ENCODE measurements at regions not wholly inside any gene's neighbourhood (a gene's known extent, or its start where the extent isn't known, plus 50 kb on each side); places are given as distances from the start of the nearest gene placed in this dataset.

- TF ChIP-seq, protein P1, sequence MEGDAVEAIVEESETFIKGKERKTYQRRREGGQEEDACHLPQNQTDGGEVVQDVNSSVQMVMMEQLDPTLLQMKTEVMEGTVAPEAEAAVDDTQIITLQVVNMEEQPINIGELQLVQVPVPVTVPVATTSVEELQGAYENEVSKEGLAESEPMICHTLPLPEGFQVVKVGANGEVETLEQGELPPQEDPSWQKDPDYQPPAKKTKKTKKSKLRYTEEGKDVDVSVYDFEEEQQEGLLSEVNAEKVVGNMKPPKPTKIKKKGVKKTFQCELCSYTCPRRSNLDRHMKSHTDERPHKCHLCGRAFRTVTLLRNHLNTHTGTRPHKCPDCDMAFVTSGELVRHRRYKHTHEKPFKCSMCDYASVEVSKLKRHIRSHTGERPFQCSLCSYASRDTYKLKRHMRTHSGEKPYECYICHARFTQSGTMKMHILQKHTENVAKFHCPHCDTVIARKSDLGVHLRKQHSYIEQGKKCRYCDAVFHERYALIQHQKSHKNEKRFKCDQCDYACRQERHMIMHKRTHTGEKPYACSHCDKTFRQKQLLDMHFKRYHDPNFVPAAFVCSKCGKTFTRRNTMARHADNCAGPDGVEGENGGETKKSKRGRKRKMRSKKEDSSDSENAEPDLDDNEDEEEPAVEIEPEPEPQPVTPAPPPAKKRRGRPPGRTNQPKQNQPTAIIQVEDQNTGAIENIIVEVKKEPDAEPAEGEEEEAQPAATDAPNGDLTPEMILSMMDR (IDR thresholded peaks at IDR 0.05), result no peak
- no peak for TF ChIP-seq POLR2A (IDR thresholded peaks at IDR 0.05)
These were observed 535.3 kb upstream of the SYT4 start for GRCh38 chr18:43812627-43813026.
